GM23338 (cell line): ENCODE measurements at regions not wholly inside any gene's neighbourhood (a gene's known extent, or its start where the extent isn't known, plus 50 kb on each side); places are given as distances from the start of the nearest gene placed in this dataset.

Experiments
- ATAC-seq: fragments of 200-7000 bp; cut with Tn5 transposase; 3 replicates; pipeline ENCODE4 v1.9.1; 2020
- DNase-seq: peaks from one replicate; pipeline ENCODE4 v3.0.0-alpha.2; 2015; ENCODE audit warnings: low spot score
- H2AFZ ChIP-seq: fragments of 200-600 bp; sonication (generic); 2 replicates; pipeline ENCODE4 v1.8.0; 2016; ENCODE audit warnings: antibody characterized with exemption, mild to moderate bottlenecking, moderate library complexity
- H3F3A ChIP-seq: fragments of 200-600 bp; sonication (generic); replicated peaks from 2 replicates; pipeline ENCODE4 v1.8.0; 2017; ENCODE audit warnings: antibody characterized with exemption, mixed run types, low read depth
- H3K27ac ChIP-seq: fragments of 200-600 bp; sonication (generic); 2 replicates; pipeline ENCODE4 v1.6.1; 2016; ENCODE audit warnings: low read depth
- H3K27me3 ChIP-seq: fragments of 200-600 bp; sonication (generic); 2 replicates; pipeline ENCODE4 v1.8.0; 2016; ENCODE audit warnings: mild to moderate bottlenecking, mixed run types, moderate library complexity; ENCODE audit not compliant: insufficient read depth
- H3K36me3 ChIP-seq: fragments of 200-600 bp; sonication (generic); 2 replicates; pipeline ENCODE4 v1.8.0; 2016; ENCODE audit warnings: mild to moderate bottlenecking; ENCODE audit not compliant: insufficient read depth
- H3K4me1 ChIP-seq: fragments of 200-600 bp; sonication (generic); 2 replicates; pipeline ENCODE4 v1.8.0; 2016; ENCODE audit warnings: mild to moderate bottlenecking, moderate library complexity; ENCODE audit not compliant: insufficient read depth
- H3K4me2 ChIP-seq: fragments of 200-600 bp; sonication (generic); 2 replicates; pipeline ENCODE4 v1.7.1; 2017; ENCODE audit warnings: mixed run types
- H3K4me3 ChIP-seq: fragments of 200-600 bp; sonication (generic); 2 replicates; pipeline ENCODE4 v1.6.1; 2016; ENCODE audit warnings: mixed run types
- H3K79me2 ChIP-seq: fragments of 200-600 bp; sonication (generic); replicated peaks from 2 replicates; pipeline ENCODE4 v1.8.0; 2017; ENCODE audit warnings: mild to moderate bottlenecking; ENCODE audit not compliant: insufficient read depth
- H3K9me2 ChIP-seq: fragments of 200-600 bp; sonication (generic); 2 replicates; pipeline ENCODE4 v1.8.0; 2017; ENCODE audit not compliant: insufficient read depth
- H4K20me1 ChIP-seq: fragments of 200-600 bp; sonication (generic); replicated peaks from 2 replicates; pipeline ENCODE4 v1.8.0; 2017; ENCODE audit warnings: mild to moderate bottlenecking; ENCODE audit not compliant: insufficient read depth
- H3K27ac Mint-ChIP-seq: 2 replicates; pipeline ENCODE4 v1.8.0; 2020; ENCODE audit warnings: inconsistent platforms, mild to moderate bottlenecking, moderate library complexity, mixed read lengths
- H3K27me3 Mint-ChIP-seq: 3 replicates; pipeline ENCODE4 v1.8.0; 2022; ENCODE audit warnings: low read depth, mild to moderate bottlenecking, moderate library complexity, mixed read lengths, inconsistent platforms; ENCODE audit not compliant: insufficient read depth, poor library complexity
- H3K36me3 Mint-ChIP-seq: 3 replicates; pipeline ENCODE4 v1.8.0; 2021; ENCODE audit warnings: low read depth, mild to moderate bottlenecking, inconsistent platforms, moderate library complexity, mixed read lengths
- H3K4me1 Mint-ChIP-seq: 3 replicates; pipeline ENCODE4 v1.8.0; 2020; ENCODE audit warnings: mild to moderate bottlenecking, inconsistent platforms, mixed read lengths
- H3K4me3 Mint-ChIP-seq: 3 replicates; pipeline ENCODE4 v1.8.0; 2021; ENCODE audit warnings: moderate library complexity, mild to moderate bottlenecking, inconsistent platforms, mixed read lengths
- H3K9me3 Mint-ChIP-seq: 3 replicates; pipeline ENCODE4 v1.8.0; 2020; ENCODE audit warnings: moderate library complexity, mild to moderate bottlenecking, inconsistent platforms, mixed read lengths
- CREB1 ChIP-seq: fragments of 250-450 bp; sonication (Bioruptor Pico); IDR thresholded peaks from 2 replicates; pipeline ENCODE4 v1.5.0; 2020; ENCODE audit warnings: low read depth, mild to moderate bottlenecking, moderate library complexity
- EZH2 ChIP-seq: fragments of 200-600 bp; sonication (generic); IDR thresholded peaks from one replicate; pipeline ENCODE4 v1.8.0; 2017; ENCODE audit warnings: antibody characterized with exemption, mild to moderate bottlenecking, low read depth; ENCODE audit not compliant: unreplicated experiment
- JUNB ChIP-seq: IDR thresholded peaks from one replicate; pipeline ENCODE4 v1.6.1; 2016; ENCODE audit warnings: antibody characterized with exemption; ENCODE audit not compliant: unreplicated experiment
- NANOG ChIP-seq: IDR thresholded peaks from 2 replicates; pipeline ENCODE4 v1.6.1; 2016; ENCODE audit warnings: antibody characterized with exemption, borderline replicate concordance
- POLR2AphosphoS5 ChIP-seq: IDR thresholded peaks from 2 replicates; pipeline ENCODE4 v1.6.1; 2016; ENCODE audit warnings: antibody characterized with exemption, low read depth
- STAT1 ChIP-seq: IDR thresholded peaks from one replicate; pipeline ENCODE4 v1.6.1; 2016; ENCODE audit warnings: antibody characterized with exemption; ENCODE audit not compliant: unreplicated experiment
- TF ChIP-seq, protein P1 (sequence below): IDR thresholded peaks from 2 replicates; pipeline ENCODE4 v1.6.1; 2016; ENCODE audit warnings: antibody characterized with exemption
- TF ChIP-seq, protein P2 (sequence below): fragments of 250-450 bp; sonication (Bioruptor Pico); IDR thresholded peaks from 2 replicates; pipeline ENCODE4 v1.5.0; 2020; ENCODE audit warnings: mild to moderate bottlenecking, moderate library complexity

DNA sequence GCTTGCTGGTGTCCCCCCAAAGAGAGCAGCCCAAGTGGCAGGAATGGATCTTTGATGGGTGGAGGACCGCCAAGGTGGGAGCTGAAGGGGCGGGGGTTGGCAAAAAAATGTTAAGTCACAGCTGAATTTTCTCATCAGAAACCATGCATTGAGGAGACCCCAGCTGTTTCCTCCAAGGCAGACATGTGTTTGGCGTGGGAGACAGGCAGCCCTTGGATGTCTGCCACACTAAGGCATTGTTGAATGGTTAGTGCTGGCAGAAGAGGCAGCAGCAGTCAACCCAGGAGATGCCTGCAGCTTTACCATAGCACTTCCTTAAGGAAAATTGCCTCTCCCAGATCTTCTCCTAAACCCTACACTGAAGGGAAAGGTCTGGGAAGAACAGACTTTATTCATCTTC, 394.9 kb upstream of the CD180 start (continued):
- TF ChIP-seq, protein P1, sequence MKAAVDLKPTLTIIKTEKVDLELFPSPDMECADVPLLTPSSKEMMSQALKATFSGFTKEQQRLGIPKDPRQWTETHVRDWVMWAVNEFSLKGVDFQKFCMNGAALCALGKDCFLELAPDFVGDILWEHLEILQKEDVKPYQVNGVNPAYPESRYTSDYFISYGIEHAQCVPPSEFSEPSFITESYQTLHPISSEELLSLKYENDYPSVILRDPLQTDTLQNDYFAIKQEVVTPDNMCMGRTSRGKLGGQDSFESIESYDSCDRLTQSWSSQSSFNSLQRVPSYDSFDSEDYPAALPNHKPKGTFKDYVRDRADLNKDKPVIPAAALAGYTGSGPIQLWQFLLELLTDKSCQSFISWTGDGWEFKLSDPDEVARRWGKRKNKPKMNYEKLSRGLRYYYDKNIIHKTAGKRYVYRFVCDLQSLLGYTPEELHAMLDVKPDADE: no peak
- TF ChIP-seq, protein P2, sequence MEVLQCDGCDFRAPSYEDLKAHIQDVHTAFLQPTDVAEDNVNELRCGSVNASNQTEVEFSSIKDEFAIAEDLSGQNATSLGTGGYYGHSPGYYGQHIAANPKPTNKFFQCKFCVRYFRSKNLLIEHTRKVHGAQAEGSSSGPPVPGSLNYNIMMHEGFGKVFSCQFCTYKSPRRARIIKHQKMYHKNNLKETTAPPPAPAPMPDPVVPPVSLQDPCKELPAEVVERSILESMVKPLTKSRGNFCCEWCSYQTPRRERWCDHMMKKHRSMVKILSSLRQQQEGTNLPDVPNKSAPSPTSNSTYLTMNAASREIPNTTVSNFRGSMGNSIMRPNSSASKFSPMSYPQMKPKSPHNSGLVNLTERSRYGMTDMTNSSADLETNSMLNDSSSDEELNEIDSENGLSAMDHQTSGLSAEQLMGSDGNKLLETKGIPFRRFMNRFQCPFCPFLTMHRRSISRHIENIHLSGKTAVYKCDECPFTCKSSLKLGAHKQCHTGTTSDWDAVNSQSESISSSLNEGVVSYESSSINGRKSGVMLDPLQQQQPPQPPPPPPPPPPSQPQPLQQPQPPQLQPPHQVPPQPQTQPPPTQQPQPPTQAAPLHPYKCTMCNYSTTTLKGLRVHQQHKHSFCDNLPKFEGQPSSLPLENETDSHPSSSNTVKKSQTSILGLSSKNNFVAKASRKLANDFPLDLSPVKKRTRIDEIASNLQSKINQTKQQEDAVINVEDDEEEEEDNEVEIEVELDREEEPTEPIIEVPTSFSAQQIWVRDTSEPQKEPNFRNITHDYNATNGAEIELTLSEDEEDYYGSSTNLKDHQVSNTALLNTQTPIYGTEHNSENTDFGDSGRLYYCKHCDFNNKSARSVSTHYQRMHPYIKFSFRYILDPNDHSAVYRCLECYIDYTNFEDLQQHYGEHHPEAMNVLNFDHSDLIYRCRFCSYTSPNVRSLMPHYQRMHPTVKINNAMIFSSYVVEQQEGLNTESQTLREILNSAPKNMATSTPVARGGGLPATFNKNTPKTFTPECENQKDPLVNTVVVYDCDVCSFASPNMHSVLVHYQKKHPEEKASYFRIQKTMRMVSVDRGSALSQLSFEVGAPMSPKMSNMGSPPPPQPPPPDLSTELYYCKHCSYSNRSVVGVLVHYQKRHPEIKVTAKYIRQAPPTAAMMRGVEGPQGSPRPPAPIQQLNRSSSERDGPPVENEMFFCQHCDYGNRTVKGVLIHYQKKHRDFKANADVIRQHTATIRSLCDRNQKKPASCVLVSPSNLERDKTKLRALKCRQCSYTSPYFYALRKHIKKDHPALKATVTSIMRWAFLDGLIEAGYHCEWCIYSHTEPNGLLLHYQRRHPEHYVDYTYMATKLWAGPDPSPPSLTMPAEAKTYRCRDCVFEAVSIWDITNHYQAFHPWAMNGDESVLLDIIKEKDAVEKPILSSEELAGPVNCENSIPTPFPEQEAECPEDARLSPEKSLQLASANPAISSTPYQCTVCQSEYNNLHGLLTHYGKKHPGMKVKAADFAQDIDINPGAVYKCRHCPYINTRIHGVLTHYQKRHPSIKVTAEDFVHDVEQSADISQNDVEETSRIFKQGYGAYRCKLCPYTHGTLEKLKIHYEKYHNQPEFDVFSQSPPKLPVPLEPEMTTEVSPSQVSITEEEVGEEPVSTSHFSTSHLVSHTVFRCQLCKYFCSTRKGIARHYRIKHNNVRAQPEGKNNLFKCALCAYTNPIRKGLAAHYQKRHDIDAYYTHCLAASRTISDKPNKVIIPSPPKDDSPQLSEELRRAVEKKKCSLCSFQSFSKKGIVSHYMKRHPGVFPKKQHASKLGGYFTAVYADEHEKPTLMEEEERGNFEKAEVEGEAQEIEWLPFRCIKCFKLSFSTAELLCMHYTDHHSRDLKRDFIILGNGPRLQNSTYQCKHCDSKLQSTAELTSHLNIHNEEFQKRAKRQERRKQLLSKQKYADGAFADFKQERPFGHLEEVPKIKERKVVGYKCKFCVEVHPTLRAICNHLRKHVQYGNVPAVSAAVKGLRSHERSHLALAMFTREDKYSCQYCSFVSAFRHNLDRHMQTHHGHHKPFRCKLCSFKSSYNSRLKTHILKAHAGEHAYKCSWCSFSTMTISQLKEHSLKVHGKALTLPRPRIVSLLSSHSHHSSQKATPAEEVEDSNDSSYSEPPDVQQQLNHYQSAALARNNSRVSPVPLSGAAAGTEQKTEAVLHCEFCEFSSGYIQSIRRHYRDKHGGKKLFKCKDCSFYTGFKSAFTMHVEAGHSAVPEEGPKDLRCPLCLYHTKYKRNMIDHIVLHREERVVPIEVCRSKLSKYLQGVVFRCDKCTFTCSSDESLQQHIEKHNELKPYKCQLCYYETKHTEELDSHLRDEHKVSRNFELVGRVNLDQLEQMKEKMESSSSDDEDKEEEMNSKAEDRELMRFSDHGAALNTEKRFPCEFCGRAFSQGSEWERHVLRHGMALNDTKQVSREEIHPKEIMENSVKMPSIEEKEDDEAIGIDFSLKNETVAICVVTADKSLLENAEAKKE (CRISPR knock-in tag): no peak

DNA sequence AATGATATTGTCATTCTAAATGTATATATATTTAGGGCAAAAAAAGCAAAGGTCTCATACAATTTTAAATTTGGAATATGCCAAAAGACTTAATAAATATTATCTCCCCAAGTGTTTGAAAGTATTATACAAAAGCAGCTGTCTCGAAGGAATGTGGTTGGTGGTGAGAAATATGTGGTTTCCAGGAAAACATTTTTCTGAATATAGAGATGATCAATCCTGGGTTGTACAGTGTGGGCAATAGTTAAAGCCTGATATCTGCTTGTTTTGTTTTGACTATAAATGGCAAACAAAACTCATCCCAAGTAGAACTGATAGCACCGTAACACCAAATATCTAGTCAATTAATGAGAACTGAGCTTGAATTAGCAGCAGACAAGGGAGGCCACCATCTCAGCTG, 391.8 kb upstream of the CD180 start:
- H3K4me2 ChIP-seq: no peak overlapping the region
- ATAC-seq: no peak
- no peaks in the 10 kb centered on the region for H3F3A ChIP-seq
- Mint-ChIP-seq H3K4me3 (no peak overlapping the region), H3K27ac (no peak overlapping the region), H3K36me3 (no peaks in the 10 kb centered on the region; the same call in 2 of the 3 replicates), H3K27me3 (no peaks in the 10 kb centered on the region), H3K4me1 (no peaks in the 10 kb centered on the region), H3K9me3 (no peaks in the 10 kb centered on the region)
- no peaks in the 10 kb centered on the region for H3K36me3 ChIP-seq
- H3K4me3 ChIP-seq: no peak overlapping the region
- no peak overlapping the region for H3K27ac ChIP-seq
- no peaks in the 10 kb centered on the region for H3K27me3 ChIP-seq
- no peaks in the 10 kb centered on the region for H3K79me2 ChIP-seq
- H2AFZ ChIP-seq: no peak overlapping the region
- no peaks in the 10 kb centered on the region for H3K4me1 ChIP-seq
- no peaks in the 10 kb centered on the region for H4K20me1 ChIP-seq
- DNase-seq: no peak
- H3K9me2 ChIP-seq: peaks cover 15% of the 10 kb centered on the region
- no peak for TF ChIP-seq JUNB
- TF ChIP-seq NANOG: no peak
- TF ChIP-seq, protein P2 (CRISPR knock-in tag): no peak
- no peak for TF ChIP-seq POLR2AphosphoS5
- no peak for TF ChIP-seq CREB1 (CRISPR knock-in tag)
- TF ChIP-seq, protein P1: no peak
- TF ChIP-seq EZH2: no peak
- TF ChIP-seq STAT1: no peak
